ENCODE measurements at regions not wholly inside any gene's neighbourhood (a gene's known extent, or its start where the extent isn't known, plus 50 kb on each side); places are given as distances from the start of the nearest gene placed in this dataset.
"Not testable (repeated sequence)": the region's sequence is repeated elsewhere in the genome, so short reads cannot be mapped to it uniquely, and the experiment has no call there.

DNA sequence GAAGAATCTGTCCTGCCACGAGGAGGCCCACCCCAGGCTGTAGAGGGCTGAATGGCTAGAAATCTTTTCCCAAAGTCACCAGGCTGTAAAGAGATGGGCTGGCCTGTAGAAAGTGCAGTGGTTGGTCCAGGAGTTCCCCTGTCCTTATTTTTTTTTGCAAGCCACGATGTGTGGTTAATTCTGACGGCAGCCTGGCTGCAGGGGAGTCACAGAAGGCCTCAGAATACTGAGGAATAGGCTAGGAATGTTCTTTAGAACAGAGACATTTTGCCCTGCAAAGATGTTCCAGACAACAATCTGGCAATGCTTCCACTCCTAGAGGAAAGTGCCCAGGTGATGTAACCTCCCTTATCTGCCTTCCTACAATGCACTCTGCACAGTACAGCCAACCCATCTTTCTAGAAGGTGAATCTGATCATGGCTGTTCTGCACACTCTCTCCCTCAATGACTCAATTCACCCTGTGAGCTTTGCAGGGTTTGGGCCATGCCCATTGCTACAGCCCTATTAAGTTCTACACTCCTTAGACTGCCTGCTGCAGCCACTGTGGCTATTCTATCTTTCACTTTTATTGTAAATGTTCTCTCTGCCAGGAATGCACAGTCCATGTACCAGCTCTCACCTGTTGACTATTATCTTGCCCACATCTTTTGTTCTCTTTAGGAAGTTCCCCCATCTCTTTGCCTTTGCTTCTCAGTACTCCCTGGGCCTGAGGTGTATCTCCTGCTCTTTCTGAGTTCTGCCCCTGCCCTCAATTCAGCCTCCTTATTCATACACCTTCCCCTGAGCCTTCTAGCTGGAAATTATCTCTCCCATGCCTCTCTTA, 377.8 kb upstream of the CLINT1 start:
- no peak for DNase-seq

DNA sequence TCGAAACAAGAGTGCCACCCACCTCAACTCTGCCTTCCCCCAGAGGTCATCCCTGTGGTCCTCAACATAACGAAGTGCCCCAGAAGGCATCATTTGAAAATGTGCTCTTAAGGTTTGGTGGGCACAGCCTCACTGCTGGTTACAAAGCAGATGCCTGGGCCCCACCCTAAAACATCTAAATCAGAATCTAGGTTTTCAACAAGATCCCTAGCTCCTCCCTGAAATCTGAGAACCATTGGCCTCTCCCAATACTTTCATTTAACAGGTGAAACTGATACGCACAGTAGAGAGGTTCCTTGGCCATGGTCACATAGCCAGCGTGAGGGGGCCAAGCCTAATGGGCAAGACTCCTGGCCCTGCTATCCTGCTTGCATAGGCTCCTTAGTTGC, 376.2 kb upstream of the CLINT1 start:
- DNase-seq, result no peak

DNA sequence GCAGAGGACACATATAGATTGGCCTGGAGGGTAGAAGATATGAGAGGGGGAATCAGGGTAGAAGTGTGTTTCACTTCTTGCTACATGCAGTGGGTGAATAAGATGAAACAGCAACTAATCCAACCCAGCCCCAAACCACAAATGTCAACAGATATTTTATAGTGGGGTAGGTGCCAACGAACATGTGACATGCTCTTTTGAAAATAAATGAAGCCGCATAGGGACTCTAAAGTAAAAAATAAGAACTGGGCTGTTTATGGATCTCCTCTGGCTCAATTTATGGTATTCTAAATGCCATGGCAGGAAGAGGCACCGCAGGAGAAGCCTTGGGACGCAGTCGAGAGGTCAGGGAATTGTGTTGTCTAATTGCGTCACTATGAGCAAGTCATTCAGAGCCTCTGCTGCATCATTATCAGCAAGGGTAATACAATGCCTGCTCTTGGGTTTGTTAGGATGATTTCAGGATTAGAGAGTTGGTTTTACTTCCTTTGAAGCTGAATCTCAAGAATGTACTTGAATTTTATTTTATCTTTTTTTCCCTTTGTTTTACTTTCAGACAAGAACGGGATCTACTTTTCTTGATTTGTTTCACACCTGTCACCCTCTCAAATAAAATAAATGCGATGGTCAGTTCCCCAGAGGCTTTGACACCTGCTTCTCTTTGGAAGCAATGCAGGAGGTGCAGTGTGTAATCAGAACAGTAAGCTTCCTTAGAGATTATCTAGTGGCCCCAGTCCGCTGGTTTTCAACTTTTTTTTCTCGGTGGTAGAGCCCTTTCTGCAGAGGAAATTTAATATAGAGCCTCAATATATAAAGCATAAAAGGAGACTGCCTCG, 375.6 kb upstream of the CLINT1 start:
- no peak for DNase-seq

DNA sequence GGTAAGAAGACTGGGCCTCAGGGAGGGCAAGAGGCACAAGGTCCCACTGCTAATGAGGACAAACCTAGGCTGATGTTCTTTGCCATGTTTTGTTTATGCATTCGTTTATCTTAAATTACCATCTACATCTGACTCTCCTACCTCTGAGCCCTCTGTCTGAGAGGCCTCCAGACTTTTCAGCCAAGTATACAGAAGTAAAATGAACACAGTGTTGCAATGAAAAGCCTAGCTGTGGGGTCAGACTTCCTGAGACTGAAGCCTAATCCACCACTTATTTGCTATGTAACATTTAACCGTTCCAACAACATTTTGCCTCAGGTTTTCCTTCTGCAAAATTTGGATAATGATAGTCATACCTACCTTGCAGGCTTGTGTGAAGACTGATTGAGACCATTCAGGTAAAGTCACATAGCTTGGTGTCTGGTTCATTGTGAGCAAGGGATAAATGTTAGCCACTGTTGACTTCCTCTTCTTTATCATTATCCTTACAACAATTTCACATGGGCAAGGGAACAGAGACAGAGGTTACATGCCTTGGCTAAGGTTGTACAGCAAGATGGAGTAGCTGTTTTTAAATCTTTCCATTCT, 374.9 kb upstream of the CLINT1 start:
- DNase-seq, result no peak

DNA sequence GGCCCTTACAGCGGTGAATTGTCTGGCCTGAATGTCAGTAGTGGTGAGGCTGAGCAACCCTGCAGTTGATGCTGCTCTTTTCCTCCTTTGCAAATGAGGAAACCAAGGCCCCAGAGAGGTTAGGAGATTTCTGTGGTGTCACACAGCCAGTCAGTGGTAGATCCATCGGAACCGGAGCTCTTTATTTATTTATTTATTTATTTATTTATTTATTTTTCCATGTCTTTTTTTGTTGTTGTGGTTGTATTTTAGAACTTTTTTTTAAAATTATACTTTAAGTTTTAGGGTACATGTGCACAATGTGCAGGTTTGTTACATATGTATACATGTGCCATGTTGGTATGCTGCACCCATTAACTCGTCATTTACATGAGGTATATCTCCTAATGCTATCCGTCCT, 368.4 kb upstream of the CLINT1 start:
- DNase-seq, result not testable (repeated sequence)

DNA sequence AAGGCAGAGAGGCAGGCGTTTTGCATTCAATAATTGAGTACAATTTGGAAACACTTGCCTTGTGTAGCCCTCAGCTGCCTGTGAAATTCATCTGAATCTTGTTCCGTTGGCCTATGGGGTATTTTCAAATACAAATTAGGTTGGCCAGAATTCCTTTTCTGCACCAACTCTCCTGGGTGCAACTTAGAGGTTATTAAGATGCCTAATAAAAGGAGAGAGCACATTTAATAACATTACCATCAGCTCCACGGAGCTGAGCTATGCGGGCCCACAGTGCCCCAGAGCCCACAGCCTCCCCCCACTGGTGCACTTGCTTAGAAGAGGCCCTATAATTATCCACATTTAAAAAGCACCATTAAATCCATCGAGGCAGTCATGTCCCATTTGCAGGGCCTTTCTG, 367.6 kb upstream of the CLINT1 start:
- no peak for DNase-seq

DNA sequence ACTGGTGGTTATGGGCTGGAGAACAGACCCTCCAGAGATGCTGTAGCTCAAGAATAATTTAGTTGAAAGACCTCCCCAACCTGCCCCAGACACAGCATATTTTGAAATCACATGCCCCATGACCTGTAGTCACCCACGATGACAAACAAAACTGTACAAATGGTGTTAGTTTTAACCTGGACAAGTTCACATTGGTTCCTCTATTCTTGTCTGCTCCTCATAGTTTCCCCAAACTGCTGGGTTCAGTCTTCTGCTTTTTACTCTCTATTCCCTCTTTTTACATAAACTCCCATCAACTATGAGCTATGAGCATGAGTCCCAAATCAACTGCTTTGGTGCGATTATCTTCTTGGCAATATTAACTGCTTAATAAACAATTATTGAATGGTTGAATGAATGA, 365.3 kb upstream of the CLINT1 start:
- no peak for DNase-seq

DNA sequence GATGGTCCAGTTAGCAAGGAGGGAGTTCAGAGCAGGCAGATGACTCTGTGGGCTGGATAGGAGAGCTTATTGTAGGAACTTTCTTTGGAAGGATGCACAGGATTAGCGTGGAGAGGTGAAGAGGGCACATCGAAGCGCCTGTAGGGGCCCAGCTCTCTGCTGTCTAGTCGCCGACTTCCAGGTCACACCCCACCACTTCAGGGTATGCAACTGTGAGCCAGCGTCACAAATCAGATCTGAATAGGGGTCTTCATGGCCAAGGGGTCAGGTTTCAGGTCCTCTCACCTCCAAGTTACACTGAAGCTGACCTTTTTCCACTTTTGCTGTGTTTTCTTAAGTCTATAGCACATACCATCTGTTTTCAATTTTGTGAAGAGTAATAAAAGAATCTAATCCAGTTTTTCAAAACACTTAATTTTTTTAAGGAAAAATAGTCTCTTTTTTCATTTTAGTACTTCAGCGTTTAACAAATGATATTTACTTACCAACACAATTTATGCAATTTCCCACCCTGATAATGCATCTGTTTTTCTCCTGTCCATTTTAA, 364.2 kb upstream of the CLINT1 start:
- DNase-seq, result no peak

DNA sequence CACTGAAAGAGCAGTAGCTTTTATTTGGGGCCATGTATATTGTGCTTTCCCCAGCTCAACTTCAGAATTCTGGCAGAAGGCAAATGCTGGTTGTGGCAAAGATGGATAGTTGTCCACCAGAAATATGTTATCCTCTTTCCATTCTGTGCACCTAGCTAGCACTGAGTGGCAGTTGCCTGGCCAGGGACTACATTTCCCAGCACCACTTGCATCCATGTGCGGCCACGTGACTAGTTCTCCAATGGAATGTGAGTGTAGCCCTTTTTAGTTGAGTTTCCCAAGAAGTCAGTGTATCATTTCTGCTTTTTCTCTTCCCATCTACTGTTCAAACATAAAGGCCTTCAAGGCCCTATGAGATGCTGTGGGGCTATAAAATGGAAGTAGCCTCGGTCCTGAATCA, 354.0 kb upstream of the CLINT1 start:
- no peak for DNase-seq

DNA sequence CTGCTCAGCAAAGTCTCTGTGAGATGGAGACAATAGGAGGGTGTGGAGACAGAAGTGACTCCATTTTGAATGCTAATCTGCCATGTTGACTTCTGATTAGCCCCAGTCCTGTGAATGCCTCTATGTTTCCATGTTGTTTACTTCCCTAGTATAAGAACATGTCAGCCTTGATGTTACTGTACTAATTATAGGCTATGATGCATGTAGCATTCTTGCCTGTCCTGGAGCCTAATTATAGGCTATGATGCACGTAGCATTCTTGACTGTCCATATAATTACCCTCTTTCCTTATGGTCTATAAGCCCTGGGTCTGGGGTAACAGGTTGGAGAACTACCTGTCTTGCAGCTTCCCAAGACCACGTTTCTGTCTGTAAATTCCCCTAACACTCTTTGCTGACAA, 353.3 kb upstream of the CLINT1 start:
- no peak for DNase-seq

DNA sequence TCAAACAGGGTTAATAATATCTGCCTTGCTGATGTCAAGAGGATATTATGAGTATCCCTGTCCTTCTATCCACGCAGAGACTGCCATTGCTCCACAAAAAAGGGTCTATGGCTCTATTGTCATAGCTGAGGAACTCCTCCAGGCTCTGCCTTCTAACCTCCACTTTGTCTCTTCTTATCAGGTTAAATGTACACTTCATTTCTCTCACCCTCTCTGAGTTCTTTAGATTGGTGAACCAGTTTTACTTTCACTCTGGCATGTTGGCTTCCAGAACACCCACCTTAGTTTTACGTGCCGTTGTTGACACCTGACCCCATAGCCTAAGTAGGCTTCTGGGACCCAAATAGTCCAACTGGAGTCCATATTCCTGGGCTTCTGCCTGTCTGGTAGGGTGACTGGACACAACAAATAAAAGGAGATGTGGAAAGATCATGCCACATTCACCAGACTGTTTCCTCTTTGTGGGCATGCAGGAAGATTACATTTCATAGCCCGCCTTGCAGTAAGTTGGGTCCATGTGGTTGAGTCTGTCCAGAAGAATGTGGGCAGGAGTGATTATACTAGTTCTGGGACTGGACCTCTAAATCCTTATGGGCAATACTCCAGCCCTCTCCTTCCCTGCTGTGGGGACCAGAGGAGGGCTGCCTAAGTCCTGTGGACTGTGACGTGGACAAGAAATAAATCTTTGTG, 350.4 kb upstream of the CLINT1 start:
- no peak for DNase-seq

DNA sequence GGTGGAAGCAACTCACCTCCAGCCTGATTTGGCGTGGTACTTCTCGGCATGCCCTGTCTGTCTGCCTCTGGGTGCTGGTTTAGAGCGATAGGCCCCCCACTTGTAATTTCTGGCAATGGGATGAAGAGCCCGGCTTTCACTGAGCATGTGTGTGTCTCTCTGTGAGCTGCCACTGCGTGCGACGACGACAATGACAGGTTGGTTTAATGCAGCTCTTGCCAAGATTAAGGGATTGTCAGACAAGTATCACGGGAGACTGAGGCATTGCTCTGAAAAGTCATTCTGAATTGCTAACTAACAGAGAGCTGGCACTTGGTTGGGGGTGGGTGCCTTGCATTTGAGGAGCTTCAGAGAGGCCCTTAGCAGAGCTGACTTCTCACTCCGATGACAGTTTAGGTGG, 348.8 kb upstream of the CLINT1 start:
- DNase-seq, result no peak

DNA sequence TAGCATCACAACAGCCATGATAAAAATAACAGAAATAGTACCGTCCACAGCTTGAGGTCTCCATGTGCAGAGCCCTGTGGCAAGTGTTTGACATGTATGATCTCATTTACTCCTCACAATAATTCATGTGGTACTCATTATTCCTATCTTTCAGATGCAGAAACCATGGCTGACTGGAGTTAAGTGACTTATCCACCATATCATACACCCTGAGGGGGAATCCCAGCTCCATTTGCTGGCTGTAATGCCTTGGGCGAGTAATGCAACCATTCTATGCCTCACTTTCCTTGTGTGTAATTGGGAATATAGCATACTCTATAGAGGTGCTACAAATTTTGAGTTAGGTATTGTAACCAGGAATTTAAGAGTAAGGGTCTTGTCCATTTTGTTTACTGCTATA, 347.0 kb upstream of the CLINT1 start:
- DNase-seq, result no peak

DNA sequence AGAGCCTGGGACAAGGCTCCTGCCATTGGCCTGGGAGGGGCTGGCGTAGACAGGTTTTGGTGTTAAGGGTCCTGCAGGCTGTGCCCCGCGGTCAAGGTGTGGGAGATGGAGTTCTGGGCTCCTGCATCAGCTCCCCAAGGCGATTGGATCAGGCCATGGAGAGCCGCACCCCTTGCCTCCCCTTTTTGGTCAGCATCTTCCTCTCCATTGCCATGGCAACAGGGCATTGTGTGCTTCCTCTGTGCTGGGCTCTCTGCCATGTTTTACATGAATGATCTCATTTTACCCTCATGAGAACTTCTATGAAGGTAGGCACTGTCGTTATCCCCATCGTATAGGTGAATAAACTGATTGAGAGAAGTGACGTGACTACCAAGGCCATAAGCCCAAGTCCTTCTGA, 344.3 kb upstream of the CLINT1 start:
- DNase-seq, result no peak

DNA sequence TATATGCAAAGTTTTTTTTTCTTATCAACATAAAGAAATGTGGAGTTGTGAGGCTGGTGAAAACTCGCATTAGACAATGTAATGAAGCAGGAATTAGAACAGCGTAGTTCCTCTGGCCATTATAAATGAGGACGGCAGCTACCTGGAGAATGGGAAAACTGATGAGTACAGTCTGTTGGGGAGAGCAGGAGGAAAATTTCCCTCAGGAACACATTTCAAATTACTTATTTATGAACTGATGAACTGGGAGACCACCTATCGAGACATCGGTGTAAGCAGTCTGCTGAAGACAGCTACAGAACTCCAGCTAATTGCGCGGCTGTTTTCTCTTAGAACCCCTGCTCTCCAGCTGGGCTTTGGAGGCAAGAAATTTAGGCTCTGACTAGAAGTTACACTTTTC, 343.9 kb upstream of the CLINT1 start:
- DNase-seq, result no peak

DNA sequence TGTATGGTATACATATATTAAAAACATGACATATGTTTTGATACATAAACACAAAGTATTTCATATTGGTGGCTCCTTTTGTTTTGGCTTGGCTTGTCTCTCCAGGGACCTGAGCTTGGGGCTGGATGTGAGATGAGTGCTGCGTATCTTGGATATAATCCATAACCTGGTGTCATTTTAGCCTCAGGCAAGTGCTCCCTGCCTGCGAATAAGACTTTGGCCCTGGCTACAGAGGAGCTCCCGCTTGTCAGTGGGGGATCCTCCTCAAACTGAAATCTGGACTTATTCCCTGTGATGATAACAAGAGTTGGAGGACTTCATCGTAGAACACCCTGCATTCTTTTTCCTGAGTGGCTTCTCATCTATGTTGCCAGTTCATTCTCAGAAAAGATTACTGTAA, 341.7 kb upstream of the CLINT1 start:
- no peak for DNase-seq

DNA sequence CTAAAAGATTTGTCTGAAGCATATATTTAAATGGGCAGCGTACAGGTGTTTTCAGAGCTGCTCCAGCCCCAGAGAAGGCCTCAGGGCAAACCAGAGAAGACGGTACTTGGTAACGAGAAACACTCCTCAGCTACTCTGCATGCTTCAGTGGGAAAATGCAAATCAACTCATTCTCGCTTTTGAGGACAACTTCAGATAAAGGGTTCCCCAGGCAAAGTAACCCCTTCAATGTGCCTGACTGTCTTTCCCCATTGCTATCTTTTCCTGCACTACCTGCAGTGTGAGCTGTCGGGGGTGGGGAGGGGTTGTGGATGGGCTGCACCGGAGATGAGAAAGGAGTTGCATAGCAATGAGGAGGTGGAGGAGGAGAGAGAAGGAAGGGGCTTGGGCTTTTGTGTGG, 339.7 kb upstream of the CLINT1 start:
- DNase-seq, result no peak

DNA sequence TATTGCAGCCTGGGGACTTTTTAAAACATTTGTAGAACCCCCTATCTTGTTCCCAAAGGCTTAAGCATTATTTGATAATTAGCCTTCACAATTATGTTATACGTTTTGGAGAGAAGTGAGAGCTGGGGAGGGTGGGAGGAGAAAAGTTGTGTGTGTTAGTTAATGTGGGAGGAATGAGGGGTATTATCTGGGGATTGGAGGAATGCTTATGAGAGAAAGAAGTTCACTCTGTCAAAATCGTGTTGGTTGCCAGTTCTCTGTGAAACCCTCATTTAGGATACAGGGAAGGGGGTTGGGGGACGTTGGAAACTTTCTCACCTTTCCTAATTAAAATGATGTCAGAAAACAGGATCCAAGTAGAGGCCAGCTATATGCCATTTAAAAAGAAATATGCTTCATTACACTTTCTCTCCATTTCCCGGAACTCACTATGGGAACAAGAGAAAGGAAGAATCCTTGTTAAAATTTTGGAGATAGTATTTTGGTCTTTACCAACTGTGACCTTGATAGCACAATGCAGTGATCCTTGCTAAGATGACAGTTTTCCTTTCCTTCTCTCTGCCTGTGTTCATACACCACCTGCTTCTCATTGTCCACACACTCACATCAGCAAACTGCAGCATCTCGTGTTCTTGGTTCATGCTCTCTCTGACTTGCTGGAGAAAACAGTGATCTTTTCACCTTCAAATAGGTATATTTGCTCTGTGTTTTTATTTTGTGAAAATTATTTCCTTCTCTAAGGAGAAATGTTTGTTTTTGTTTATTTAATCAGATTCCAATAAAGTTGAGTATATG, 336.7 kb upstream of the CLINT1 start:
- no peak for DNase-seq

DNA sequence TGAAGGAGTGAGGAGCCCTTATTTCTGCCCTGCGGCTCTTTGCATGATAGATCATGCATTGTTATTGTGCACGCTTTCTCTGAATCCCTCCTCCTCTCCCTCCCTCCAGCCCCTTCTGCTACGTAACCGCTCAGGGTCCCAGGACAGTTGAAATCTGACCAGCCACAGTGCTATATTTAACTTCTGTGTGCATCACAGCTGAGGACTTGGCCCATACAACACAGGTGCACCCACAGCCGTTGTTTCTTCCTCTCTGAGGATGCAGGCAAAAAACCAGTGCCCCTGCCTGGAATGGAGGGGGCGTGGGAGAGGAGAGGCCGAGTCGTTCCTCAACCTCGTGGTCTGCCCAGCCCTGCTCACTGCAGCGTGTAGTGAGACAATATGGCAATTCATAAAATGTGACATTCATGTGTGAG, 335.6 kb upstream of the CLINT1 start:
- DNase-seq, result no peak

DNA sequence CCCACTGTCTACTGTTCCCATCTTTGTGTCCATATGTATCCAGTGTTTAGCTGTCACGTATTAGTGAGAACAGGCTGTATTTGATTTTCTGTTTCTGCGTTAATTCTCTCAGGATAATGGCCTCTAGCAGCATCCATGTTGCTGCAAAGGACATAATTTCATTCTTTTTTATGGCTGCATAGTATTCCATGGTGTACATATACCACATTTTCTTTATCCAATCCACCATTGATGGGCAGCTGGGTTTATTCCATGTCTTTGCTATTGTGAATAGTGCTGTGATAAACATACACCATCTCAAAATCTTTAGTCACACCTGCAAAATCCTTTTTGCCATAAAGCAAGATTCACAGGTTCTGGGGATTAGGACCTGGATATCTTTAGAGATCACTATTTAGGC, 334.4 kb upstream of the CLINT1 start:
- DNase-seq, result not testable (repeated sequence)

DNA sequence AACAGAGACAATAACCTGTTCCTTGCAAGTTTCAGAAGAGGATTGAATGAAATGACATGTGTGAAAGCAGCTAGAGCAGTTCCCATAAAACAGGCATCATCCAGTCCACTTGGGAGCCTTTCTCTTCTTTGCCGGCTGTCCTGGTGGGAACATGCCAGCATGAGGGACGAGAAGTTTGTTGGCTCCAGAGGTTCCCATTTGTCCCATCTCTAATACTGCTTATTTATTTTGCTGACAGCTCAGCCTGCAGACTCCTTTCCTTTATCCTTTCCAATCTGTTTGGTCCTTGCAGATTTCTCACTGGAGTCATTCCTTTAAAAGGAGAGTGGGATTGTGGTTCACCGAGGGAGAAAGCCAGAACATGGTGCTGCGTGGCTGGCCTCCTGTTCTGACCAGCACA, 321.5 kb upstream of the CLINT1 start:
- no peak for DNase-seq

DNA sequence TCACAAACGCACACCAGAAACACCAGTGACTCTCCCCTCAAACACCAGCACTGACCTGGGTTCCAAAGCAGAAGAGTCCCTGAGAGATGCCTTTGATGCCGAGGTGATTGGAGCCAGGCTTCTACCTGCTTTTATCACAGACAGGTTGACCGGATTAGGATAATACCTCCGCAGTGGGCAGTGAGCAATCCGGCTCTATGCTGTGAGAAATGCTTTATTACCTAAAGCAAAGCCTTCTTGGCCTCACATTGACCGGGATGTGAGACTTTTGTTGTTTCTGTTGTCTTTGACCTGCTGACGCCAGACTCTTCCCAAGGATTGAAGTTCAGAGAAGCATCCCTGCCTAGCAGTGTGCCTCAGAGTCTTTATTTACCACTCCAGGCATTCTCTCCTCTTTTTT, 320.3 kb upstream of the CLINT1 start:
- no peak for DNase-seq

All from activated CD8-positive, alpha-beta memory T cell treated with anti-CD3 and anti-CD28 coated beads, Interleukin-2, amount 50 U/mL, for 4 hours (primary cell).